ENCODE measurements at regions not wholly inside any gene's neighbourhood (a gene's known extent, or its start where the extent isn't known, plus 50 kb on each side); places are given as distances from the start of the nearest gene placed in this dataset.
A peak's percentile ranks its signal among the peaks of the same experiment; 100 is the strongest.

GRCh38 chr2:134075204-134075603, 178.7 kb upstream of the MGAT5 start:
- DNase-seq (ENCODE audit: low read depth in 3 of 3) = no peak

DNA sequence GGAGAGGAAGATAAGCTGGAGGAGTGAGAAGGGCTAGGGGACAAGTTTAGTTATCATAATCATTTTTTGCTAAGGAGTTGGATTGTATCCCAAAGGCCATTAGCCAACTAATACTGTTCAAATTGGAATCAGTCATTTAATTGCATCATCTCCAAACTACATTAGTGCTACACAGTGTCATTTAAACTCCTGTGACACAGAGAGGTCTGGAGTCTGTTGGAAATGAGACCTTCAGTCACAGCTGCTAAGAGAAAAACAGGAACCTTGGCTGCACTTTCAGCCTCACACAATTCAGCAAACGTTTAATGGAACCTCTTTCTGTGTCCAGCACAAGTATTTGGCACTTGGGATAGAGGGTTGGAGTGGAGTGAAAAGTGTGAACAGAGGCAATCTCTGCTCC, 175.5 kb upstream of the MGAT5 start:
- no peak for DNase-seq (ENCODE audit: low read depth in 3 of 3)

- no peak for DNase-seq (ENCODE audit: low read depth in 3 of 3)
Observed at GRCh38 chr2:134079373-134079772, 174.5 kb upstream of the MGAT5 start.

DNA sequence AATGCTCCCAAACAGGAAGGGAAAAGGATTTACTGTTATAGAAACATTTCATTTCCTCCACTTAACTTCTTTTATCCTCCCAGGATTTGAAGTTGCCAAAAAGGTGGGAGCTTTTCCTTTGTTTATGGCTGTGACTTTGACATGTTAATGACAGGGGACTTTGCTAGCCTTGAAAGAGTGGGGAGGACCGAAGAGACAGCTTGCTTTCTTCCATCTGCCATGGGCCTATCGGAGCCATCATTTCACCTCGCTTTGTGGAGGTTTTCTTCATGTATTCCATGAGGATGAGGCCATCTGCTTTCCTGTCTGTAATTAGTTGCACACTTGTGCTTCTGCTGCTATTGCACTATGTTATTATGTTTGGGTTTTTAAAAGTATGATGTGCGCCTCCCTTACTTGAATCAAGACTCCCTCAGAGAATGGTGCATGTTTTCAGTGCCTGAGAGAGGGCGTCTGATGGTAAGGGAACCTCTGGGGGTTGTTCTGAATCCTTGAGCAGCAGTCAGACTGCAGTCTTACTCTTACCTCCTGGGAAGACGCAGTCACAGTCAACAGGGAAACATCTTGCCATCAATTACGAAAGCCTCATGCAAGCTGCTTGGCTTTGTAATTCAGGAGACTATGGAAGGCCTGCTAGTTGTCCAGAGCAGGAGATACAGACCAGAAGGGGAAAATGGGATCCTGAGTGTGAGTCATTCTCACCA, 173.3 kb upstream of the MGAT5 start:
- no peak for DNase-seq (ENCODE audit: low read depth in 3 of 3)

GRCh38 chr2:134081238-134081938, 172.5 kb upstream of the MGAT5 start:
- DNase-seq (ENCODE audit: low read depth in 3 of 3) = no peak

DNA sequence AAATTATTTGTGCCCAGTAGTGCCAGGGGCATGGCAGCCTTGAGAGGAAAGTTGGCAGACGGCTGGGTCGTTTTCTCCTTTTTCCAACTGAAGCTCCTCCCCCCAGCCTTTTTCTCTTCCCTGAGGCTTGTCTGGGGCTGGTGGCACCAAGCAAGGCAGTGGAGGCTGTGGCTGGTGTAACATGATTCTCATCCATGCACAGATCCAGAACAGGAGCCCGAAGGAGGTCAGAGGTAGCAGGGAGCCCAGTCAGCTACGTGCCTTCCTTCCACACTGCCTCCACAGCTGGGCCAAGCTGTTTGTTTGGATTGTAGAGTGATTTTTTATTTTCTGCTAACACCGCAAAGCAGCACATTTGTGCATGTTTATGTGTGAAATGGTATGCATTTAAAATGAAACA, 170.3 kb upstream of the MGAT5 start:
- DNase-seq (ENCODE audit: low read depth in 3 of 3) = no peak

DNA sequence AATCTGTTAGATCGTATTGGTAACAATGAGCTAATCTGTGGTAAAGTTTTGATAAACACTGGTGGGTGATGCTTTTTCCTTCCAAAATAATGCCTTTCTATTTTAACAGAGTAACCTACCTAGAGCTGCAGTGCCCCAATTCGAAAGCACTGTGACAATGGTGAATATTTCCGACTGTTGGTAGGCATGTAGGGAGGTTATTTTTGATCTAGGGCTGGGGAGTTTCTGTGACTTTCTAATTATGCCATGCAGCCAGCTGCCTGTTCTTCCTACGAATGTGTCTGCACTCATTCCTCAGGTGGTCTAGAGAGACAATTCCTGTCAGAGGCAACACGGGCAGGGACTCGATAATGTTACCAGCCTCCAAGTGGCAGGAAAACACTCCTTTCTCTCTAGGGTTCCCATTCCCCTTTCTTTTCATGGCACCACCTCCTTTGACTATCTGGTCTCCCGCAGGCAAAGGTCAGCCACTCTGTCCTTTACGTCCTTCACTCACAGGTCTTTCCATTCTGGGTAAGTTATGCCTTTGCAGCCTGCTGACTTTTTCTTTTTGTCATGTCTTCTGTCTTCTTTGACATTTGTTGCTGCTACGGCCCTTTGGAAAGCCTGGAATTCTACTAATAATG, 167.2 kb upstream of the MGAT5 start:
- DNase-seq (ENCODE audit: low read depth in 3 of 3) = no peak

DNA sequence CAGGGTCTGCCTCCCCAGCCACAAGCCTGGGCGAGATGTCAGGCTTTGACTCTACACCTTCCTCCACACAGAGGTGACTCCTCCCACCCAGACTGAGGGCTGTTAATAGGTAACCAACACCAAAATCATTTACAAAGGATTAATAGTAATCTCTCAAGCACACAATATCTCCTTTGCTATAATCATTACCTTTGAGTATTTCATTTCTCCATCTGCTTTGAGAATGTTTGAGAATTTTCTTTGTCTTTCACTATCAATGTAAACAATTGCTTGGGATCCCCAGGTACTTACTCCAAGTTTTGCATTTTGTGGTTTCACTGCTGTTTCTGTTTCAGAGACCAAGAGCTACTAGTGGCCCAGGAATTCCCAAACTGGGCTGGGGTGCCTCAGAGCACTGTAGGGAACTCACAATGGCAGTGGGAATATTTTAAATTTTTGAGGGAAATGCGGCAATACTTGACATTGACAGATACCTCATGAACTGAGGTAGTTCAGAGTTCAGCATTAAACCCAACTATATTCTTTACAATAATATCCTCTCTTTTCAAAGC, 166.4 kb upstream of the MGAT5 start:
- DNase-seq (ENCODE audit: low read depth in 3 of 3) = no peak

DNA sequence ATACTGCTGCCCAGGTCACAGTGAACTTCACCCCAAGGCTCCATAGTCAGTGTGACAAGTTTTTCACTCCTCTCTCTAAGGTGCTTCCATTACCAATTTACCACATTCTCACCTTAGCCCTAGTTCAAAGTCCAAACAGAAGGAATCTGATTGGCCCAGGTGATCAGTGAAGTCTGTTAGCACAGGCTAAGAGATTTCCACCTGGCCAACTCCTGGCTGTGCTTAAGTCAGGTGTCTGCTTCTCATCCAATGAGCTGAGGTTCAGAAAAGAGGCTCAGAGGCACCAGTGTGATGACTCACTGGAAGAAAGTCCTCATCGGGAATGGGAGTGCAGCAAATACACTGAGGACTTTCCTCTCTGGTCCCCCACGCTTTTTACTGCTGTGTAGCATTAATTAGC, 164.4 kb upstream of the MGAT5 start:
- no peak for DNase-seq (ENCODE audit: low read depth in 3 of 3)

GRCh38 chr2:134097740-134098139, 156.1 kb upstream of the MGAT5 start:
- DNase-seq (ENCODE audit: low read depth in 3 of 3) = no peak

DNA sequence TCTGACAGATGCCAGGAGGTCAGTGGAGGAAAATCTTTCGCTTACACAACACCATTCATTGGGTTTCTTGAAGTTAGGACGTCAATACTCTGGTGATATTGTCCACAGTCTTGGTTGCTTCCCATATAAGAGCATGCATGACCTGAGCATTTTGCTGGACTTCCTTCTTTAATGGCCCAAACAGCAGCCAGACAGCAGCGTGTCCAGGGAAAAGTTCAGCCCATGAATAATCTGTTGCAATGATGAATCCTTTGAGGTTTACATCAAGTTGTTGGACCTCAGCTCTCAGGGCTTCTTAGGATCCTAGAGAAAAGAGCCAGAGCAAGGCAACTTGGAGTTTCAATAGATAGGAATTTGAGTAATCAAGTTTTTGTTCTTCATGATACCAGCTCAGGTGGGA, 155.6 kb upstream of the MGAT5 start:
- DNase-seq (ENCODE audit: low read depth in 3 of 3) = no peak

DNA sequence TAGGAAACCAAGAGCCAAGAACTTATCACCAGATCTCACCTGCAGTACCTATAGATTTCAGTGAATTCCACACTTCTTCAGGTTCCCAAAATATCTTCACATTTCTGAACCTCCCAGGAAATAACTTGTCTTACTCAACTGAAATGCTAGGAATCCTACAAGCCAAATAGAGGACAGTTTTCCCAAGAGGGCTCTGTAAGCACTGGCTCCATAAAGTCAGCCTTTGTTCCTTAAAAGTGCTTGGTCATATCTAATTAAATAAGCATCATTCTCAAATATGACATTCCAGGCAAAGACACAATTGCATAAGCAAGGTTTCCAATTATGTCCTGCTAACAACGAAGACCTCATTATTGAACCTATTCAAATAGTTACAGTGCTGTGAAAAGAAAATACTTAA, 154.6 kb upstream of the MGAT5 start:
- DNase-seq (ENCODE audit: low read depth in 3 of 3) = no peak

DNA sequence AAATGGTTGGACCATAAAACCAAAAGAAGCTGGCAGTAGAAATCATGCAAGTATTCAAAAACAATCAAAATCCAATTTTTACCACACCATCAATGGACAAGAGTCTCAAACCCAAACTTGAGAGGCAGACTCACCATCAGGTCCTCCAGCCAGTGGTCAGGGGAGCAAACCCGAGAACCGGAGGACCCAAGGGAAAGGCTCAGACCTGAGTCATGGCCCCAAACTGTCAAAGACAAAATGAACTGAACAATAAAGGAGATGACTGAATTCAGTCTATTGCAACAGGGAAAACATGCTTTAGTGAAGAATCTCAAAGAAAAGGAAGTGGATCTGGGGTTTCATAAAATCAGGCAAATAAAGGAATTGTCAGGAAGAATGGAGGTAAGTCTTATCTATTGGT, 150.7 kb upstream of the MGAT5 start:
- DNase-seq (ENCODE audit: low read depth in 3 of 3) = no peak

DNA sequence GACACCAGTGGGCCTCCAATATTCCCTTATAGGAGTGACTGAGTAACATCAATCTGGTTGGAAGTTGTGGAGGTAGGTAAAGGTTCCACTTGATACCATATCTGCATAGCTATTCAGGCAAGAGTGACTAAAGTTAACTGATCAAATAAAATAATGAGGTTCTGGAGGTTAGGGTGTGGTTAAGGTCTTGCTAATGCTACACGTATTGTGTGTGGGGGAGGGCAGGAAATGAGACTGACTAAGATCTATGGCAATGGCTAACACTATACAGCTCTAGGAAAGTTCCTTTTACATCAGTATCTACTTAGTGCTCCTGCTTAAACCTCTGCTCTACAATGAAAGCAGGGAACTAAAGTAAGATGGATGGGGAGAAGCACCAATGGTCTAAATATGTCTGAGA, 149.1 kb upstream of the MGAT5 start:
- no peak for DNase-seq (ENCODE audit: low read depth in 3 of 3)

DNA sequence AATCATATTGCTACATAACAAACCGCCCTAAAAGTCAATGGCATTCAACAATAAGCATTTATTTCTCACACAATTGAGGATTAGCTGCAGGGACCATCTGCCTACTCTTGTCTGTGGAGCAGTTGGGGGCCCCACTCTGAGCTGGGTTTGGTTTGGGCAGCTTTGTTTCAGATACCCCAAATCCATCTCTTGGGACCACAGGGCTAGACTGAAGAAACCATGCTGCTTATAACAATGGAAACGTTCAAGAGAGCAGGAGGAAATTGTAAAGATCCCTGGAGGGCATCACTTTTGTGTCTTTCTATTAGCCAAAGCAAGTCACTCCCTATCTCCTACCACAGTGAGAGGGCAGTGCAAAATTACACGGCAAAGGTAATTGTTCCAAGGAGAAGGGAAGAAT, 146.5 kb upstream of the MGAT5 start:
- DNase-seq (ENCODE audit: low read depth in 3 of 3) = no peak

- no peak for DNase-seq (ENCODE audit: low read depth in 3 of 3)
Observed at GRCh38 chr2:134108113-134108512, 145.8 kb upstream of the MGAT5 start.

- no peak for DNase-seq (ENCODE audit: low read depth in 3 of 3)
Observed at GRCh38 chr2:134109246-134109645, 144.6 kb upstream of the MGAT5 start.

GRCh38 chr2:134109725-134110124, 144.1 kb upstream of the MGAT5 start:
- no peak for DNase-seq (ENCODE audit: low read depth in 3 of 3)

GRCh38 chr2:134110532-134110931, 143.3 kb upstream of the MGAT5 start:
- no peak for DNase-seq (ENCODE audit: low read depth in 3 of 3)

- DNase-seq (ENCODE audit: low read depth in 3 of 3) = no peak
Observed at GRCh38 chr2:134117676-134118075, 136.2 kb upstream of the MGAT5 start.

GRCh38 chr2:134118279-134119116, 135.4 kb upstream of the MGAT5 start:
- peak; percentile 54 to 80 (median 75) for DNase-seq (ENCODE audit: low read depth in 3 of 3)

GRCh38 chr2:134119117-134119712, 134.7 kb upstream of the MGAT5 start:
- no peak for DNase-seq (ENCODE audit: low read depth in 3 of 3)
